Type B pancreatic cell (in vitro differentiated cells): ENCODE measurements at regions not wholly inside any gene's neighbourhood (a gene's known extent, or its start where the extent isn't known, plus 50 kb on each side); places are given as distances from the start of the nearest gene placed in this dataset.
A peak's percentile ranks its signal among the peaks of the same experiment; 100 is the strongest.

ENCODE experiments used
- DNase-seq: peaks from one replicate; pipeline ENCODE4 v3.0.0; 2021; ENCODE audit warnings: mixed read lengths; ENCODE audit not compliant: unreplicated experiment; ENCODE audit errors: extremely low spot score
- H3K27ac Mint-ChIP-seq: 2 replicates; pipeline ENCODE4 v1.8.0; 2021; ENCODE audit warnings: mild to moderate bottlenecking, mixed read lengths
- H3K27me3 Mint-ChIP-seq: 2 replicates; pipeline ENCODE4 v1.8.0; 2021; ENCODE audit warnings: mixed read lengths
- H3K36me3 Mint-ChIP-seq: 2 replicates; pipeline ENCODE4 v1.8.0; 2021; ENCODE audit warnings: mixed read lengths
- H3K4me1 Mint-ChIP-seq: one replicate; pipeline ENCODE4 v1.8.0; 2021; ENCODE audit warnings: mixed read lengths; ENCODE audit not compliant: unreplicated experiment
- H3K4me3 Mint-ChIP-seq: 2 replicates; pipeline ENCODE4 v1.8.0; 2021; ENCODE audit warnings: mild to moderate bottlenecking, mixed read lengths
- H3K9me3 Mint-ChIP-seq: 2 replicates; pipeline ENCODE4 v1.8.0; 2021; ENCODE audit warnings: mixed read lengths
- CTCF ChIP-seq: fragments of 200-600 bp; sonication (generic); conservative IDR thresholded peaks from 2 replicates; pipeline ENCODE4 v1.5.0; 2021; ENCODE audit warnings: antibody characterized with exemption, mild to moderate bottlenecking

GRCh38 chr16:62213763-62214162, 177.5 kb upstream of the CDH8 start:
- Mint-ChIP-seq H3K4me3 (no peak overlapping the region), H3K9me3 (peaks cover 4% of the 10 kb centered on the region), H3K27me3 (peaks cover 6% of the 10 kb centered on the region), H3K27ac (no peak overlapping the region), H3K4me1 (no peaks in the 10 kb centered on the region), H3K36me3 (no peaks in the 10 kb centered on the region)
- no peak for DNase-seq
- peak; percentile 43 for TF ChIP-seq CTCF

GRCh38 chr16:62208934-62209333, 172.7 kb upstream of the CDH8 start:
- H3K4me3 Mint-ChIP-seq: no peak overlapping the region
- no peak for TF ChIP-seq CTCF
- H3K36me3 Mint-ChIP-seq: no peaks in the 10 kb centered on the region
- no peak overlapping the region for H3K27ac Mint-ChIP-seq
- peaks cover 6% of the 10 kb centered on the region for H3K27me3 Mint-ChIP-seq
- peaks cover 4% of the 10 kb centered on the region for H3K9me3 Mint-ChIP-seq
- H3K4me1 Mint-ChIP-seq: no peaks in the 10 kb centered on the region
- no peak for DNase-seq

GRCh38 chr16:62205459-62205858, 169.2 kb upstream of the CDH8 start:
- no peak for DNase-seq
- H3K36me3 Mint-ChIP-seq: no peaks in the 10 kb centered on the region
- H3K9me3 Mint-ChIP-seq: no peaks in the 10 kb centered on the region
- H3K27ac Mint-ChIP-seq: no peak overlapping the region
- no peaks in the 10 kb centered on the region for H3K4me1 Mint-ChIP-seq
- H3K4me3 Mint-ChIP-seq: no peak overlapping the region
- TF ChIP-seq CTCF: peak; percentile 64
- peaks cover 4% of the 10 kb centered on the region for H3K27me3 Mint-ChIP-seq

- Mint-ChIP-seq H3K4me1 (no peaks in the 10 kb centered on the region), H3K36me3 (no peaks in the 10 kb centered on the region), H3K4me3 (no peak overlapping the region), H3K27ac (no peak overlapping the region), H3K27me3 (no peaks in the 10 kb centered on the region), H3K9me3 (no peaks in the 10 kb centered on the region)
- TF ChIP-seq CTCF: no peak
- no peak for DNase-seq
Observed at GRCh38 chr16:62201911-62202310, 165.7 kb upstream of the CDH8 start.

- H3K36me3 Mint-ChIP-seq: no peaks in the 10 kb centered on the region
- H3K4me1 Mint-ChIP-seq: no peaks in the 10 kb centered on the region
- no peaks in the 10 kb centered on the region for H3K9me3 Mint-ChIP-seq
- no peak for DNase-seq
- H3K4me3 Mint-ChIP-seq: no peak overlapping the region
- no peak overlapping the region for H3K27ac Mint-ChIP-seq
- TF ChIP-seq CTCF: peak; percentile 47
- no peaks in the 10 kb centered on the region for H3K27me3 Mint-ChIP-seq
Observed at GRCh38 chr16:62194828-62195227, 158.6 kb upstream of the CDH8 start.

GRCh38 chr16:62190426-62190825, 154.2 kb upstream of the CDH8 start:
- Mint-ChIP-seq H3K9me3 (no peaks in the 10 kb centered on the region), H3K4me1 (no peaks in the 10 kb centered on the region), H3K27ac (no peak overlapping the region), H3K27me3 (no peaks in the 10 kb centered on the region), H3K4me3 (no peak overlapping the region), H3K36me3 (no peaks in the 10 kb centered on the region)
- peak; percentile 90 for TF ChIP-seq CTCF
- DNase-seq: no peak
